ENCODE measurements at regions not wholly inside any gene's neighbourhood (a gene's known extent, or its start where the extent isn't known, plus 50 kb on each side); places are given as distances from the start of the nearest gene placed in this dataset.

DNA sequence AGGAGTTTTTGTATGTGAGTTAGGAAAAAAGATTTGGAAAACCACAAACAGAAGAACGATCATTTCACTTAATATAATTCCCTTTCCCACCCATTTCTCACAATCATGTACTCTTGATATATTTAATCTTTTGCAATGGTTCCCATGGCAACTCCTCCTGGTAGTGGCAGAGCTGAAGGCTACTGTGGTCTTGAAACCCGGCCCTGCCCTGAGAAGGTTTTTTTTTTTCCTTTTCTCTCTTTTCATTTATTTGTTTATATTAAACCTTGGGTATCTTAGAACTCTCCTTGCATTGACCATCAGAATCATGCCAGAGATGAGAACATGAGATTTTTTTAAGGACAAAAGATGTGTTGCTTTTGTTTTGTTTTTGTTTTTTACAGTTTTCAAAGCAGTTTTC, 566.1 kb upstream of the NRP1 start:
- TF ChIP-seq, protein P1, sequence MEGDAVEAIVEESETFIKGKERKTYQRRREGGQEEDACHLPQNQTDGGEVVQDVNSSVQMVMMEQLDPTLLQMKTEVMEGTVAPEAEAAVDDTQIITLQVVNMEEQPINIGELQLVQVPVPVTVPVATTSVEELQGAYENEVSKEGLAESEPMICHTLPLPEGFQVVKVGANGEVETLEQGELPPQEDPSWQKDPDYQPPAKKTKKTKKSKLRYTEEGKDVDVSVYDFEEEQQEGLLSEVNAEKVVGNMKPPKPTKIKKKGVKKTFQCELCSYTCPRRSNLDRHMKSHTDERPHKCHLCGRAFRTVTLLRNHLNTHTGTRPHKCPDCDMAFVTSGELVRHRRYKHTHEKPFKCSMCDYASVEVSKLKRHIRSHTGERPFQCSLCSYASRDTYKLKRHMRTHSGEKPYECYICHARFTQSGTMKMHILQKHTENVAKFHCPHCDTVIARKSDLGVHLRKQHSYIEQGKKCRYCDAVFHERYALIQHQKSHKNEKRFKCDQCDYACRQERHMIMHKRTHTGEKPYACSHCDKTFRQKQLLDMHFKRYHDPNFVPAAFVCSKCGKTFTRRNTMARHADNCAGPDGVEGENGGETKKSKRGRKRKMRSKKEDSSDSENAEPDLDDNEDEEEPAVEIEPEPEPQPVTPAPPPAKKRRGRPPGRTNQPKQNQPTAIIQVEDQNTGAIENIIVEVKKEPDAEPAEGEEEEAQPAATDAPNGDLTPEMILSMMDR (IDR thresholded peaks at IDR 0.05), result no peak
- TF ChIP-seq POLR2AphosphoS5 (IDR thresholded peaks at IDR 0.05; ENCODE audit: insufficient read depth in 1 of 2, low read depth in 1 of 2), result no peak
